Stimulated activated CD4-positive, alpha-beta T cell treated with anti-CD3 and anti-CD28 coated beads, Interleukin-1b, Interleukin-23, amount 100 ng/mL, for 4 hours (primary cell): ENCODE measurements at regions not wholly inside any gene's neighbourhood (a gene's known extent, or its start where the extent isn't known, plus 50 kb on each side); places are given as distances from the start of the nearest gene placed in this dataset.

Experiments used
- DNase-seq, 2 donors: peaks; one replicate each; pipeline ENCODE4 v3.0.0-alpha.2; 2020; ENCODE audit warnings: low read depth in 2 of 2

- DNase-seq = no peak
Observed at GRCh38 chr10:42972946-42973345, 103.9 kb upstream of the RET start.

GRCh38 chr10:42973411-42973810 lies 103.5 kb upstream of the RET start:
- no peak for DNase-seq

- no peak for DNase-seq
Observed at GRCh38 chr10:42973870-42974692, 102.8 kb upstream of the RET start.

- no peak for DNase-seq
Observed at GRCh38 chr10:42974693-42975002, 102.2 kb upstream of the RET start.

- no peak for DNase-seq
Observed at GRCh38 chr10:42975005-42975493, 101.8 kb upstream of the RET start.

GRCh38 chr10:42975558-42976340 lies 101.1 kb upstream of the RET start:
- DNase-seq = no peak

GRCh38 chr10:42976351-42977031 lies 100.4 kb upstream of the RET start:
- DNase-seq = no peak

GRCh38 chr10:42977032-42977416 lies 99.8 kb upstream of the RET start:
- no peak for DNase-seq

- DNase-seq = no peak
Observed at GRCh38 chr10:42979181-42979580, 97.7 kb upstream of the RET start.

- DNase-seq = no peak
Observed at GRCh38 chr10:42979721-42980467, 97.0 kb upstream of the RET start.

- no peak for DNase-seq
Observed at GRCh38 chr10:42980553-42981357, 96.1 kb upstream of the RET start.

GRCh38 chr10:42981358-42982236 lies 95.3 kb upstream of the RET start:
- DNase-seq = no peak

GRCh38 chr10:42982891-42983506 lies 93.9 kb upstream of the RET start:
- DNase-seq = no peak

GRCh38 chr10:42983591-42983990 lies 93.3 kb upstream of the RET start:
- DNase-seq = no peak

GRCh38 chr10:42984035-42984610 lies 92.7 kb upstream of the RET start:
- no peak for DNase-seq

- DNase-seq = no peak
Observed at GRCh38 chr10:42984761-42985325, 92.0 kb upstream of the RET start.

GRCh38 chr10:42985436-42986316 lies 91.2 kb upstream of the RET start:
- DNase-seq = no peak

- no peak for DNase-seq
Observed at GRCh38 chr10:42986633-42987032, 90.2 kb upstream of the RET start.
